Left colon (tissue), 2 donors: ENCODE measurements at regions not wholly inside any gene's neighbourhood (a gene's known extent, or its start where the extent isn't known, plus 50 kb on each side); places are given as distances from the start of the nearest gene placed in this dataset.
"Not testable (repeated sequence)": the region's sequence is repeated elsewhere in the genome, so short reads cannot be mapped to it uniquely, and the experiment has no call there.

Experiments
- ATAC-seq: fragments of 200-7000 bp; cut with Tn5 transposase; one replicate; pipeline ENCODE4 v1.9.1; 2020; ENCODE audit warnings: mild to moderate bottlenecking, moderate library complexity
- DNase-seq, 2 donors: peaks; one replicate each; pipeline ENCODE4 v3.0.0-alpha.2; 2020
- intact Hi-C, 2 donors: fragments of 100-400 bp; cut with DNase I in 1 of 2; cut with micrococcal nuclease in 1 of 2; formaldehyde crosslinking; loops; one replicate each; pipeline versions ENCODE4 v1.11.2 to v1.14.0; 2022; cut with DNase I, micrococcal nuclease
- donor health status: DM: no; HTN: no; CAD: no.
- donor health status: DM: yes; HTN: yes; CAD: no.

DNA sequence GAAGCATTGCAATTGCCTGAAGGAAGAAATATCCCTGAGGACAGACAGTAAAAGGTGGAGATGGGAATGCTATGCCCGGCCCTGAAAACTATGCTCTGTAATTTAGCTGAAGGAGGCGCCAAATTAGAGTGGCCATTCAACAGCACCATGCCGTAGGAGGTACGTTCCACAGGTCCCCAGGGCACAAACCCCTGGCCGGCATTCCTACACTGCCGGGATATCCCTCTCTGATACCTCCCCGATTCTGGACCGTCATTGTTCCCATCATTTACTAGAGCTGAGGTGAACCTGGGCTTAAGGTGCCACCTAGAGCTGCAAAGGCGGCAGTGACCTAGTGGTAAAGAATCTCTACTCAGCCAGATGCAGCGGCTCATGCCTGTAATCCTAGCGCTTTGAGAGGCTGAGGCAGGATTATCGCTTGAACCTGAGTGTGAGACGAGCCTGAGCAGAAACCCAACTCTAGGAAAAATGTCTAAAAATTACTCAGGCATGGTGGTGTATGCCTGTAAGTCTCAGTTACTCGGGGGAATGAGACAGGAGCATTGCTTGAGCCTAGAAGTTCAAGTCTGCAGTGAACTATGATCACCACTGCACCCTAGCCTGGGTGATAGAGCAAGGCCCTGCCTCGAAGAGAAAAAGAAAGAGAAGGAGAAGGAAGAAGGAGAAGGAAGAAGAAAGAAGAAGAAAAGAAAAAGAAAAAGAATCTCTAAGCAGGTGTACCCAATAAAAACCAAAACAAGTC, 53.0 kb upstream of the TNKS2 start:
- DNase-seq (peak in 1 of 2 donors; percentile 6), ATAC-seq (peak; percentile 56)
- intact Hi-C loops: no loop called here

DNA sequence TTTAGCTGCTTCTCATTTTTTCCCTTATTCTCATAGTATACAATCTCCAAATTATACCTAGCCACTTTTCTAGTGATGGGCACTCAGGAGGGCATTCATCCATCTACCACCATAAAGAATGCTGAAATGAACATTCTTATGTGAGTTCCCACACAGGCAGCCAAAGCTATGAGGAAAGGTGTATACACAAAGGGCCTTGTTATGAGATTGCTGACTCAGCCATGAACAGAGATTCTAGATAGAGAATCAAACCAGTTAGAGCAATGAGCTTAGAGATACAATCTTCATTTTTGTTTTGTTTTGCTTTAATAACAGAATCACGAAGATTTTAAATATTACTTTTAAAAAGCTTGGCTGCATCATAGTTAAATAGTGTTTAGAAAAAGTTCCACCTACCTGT, 54.8 kb upstream of the TNKS2 start:
- ATAC-seq: no peak
- intact Hi-C loops: no loop called here
- DNase-seq: no peak

DNA sequence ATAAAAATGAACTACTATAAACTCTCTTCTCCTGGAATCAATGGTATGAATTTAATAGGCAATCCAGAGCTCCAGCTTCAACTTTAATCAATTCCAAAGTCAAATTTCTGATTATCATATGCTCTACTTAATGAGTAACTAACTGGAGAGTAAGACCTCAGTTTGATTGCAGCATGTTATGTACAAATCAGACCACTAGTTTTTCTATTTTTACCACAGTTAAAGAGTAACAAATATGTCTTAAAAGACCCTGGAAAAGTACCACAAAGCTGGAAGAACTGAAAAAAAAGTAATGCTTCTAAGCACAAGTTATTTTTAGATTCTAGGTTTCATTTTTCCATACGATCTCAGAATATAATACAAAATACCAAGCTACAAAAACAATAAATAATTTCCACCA, 56.0 kb upstream of the TNKS2 start:
- no peak for ATAC-seq
- intact Hi-C loops: no loop called here
- no peak for DNase-seq

DNA sequence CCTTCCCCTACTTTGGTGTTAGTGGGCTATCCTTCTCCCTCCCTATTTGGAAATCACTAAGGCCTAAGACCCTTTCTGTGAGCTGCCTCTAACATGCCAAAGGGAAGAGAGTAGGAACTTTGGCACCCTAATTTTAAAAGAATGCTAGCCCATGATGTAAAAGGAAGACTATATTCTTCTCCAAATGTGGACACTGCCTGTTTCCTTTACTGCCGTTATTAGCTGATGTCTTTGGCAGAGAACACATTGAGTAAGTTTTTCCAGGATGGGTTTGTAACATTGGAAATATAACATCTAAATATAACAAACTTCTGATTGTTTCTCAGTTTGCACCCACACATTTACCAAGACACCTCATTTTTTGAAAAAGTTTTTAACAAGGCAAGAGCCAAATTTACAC, 56.9 kb upstream of the TNKS2 start:
- intact Hi-C loops: no loop called here
- DNase-seq: no peak
- no peak for ATAC-seq

DNA sequence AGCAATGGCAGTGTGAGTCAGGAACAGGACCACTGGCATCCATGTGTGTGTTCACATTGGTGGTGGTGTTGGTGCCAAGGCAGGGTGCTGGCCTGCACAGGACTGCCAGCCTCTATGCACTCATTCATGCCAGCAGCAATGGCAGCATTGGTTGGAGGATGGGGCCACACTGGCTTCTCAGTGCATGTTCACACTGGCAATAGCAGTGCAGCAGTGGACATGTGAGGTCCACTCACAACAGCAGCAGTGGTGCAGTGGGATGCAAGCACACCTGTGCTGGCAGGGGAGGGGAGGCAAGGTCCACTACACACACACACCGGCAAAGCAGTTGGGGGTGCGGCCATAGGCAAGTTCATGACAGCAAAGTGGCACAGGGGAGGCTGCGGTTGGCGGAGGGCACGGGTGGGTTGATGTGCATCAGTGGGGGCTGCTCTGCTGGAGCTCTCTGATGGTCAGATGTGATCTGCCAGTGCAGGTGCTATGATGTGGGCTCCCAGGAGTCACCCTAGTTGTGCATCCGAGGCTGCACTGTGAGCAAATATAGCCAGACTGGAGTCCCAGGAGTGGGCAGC, 57.8 kb upstream of the TNKS2 start:
- intact Hi-C loops: no loop called here
- no peak for DNase-seq
- ATAC-seq: no peak

DNA sequence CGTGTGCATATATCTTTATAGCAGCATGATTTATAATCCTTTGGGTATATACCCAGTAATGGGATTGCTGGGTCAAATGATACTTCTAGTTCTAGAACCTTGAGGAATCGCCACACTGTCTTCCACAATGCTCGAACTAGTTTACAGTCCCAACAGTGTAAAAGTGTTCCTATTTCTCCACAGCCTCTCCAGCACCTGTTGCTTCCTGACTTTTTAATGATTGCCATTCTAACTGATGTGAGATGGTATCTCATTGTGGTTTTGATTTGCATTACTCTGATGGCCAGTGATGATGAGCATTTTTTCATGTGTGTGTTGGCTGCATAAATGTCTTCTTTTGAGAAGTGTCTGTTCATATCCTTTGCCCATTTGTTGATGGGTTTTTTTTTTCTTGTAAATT, 66.0 kb upstream of the TNKS2 start:
- intact Hi-C loops, DNase-seq: not testable (repeated sequence)

DNA sequence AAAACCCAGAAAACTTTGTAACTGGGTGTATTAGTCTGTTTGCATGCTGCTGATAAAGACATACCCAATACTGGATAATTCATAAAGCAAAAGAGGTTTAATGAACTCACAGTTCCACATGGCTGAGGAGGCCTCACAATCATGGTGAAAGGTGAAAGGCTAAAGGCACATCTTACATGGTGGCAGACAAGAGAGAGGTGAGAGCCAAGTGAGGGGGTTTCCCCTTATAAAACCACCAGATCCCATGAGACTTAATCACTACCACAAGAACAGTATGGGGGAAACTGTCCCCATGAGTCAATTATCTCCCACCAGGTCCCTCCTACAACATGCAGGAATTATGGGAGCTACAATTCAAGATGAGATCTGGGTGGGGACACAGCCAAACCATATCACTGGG, 68.9 kb upstream of the TNKS2 start:
- ATAC-seq, intact Hi-C loops, DNase-seq: not testable (repeated sequence)

More for the DNA sequence above, 66.0 kb upstream of the TNKS2 start:
- ATAC-seq: not testable (repeated sequence)

DNA sequence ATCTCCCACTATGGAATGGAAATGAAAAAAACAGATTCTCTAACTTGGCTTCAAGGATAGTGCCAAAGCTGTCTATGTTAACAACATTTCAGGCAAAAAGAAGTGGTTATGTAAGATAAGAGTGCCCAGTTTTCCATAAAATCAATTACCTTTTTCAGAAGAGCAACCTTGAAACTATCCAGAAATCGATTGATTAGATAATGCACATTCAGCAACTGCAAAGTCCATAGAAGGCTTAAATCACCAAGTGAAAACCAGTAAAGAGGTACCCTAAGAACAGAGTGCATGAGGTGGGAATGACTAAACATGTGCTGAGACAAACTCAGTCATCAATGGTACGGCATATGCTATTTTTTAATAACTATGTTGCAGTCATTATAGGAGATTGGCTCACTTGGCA, 71.9 kb upstream of the TNKS2 start:
- ATAC-seq: no peak
- intact Hi-C loops: no loop called here

DNA sequence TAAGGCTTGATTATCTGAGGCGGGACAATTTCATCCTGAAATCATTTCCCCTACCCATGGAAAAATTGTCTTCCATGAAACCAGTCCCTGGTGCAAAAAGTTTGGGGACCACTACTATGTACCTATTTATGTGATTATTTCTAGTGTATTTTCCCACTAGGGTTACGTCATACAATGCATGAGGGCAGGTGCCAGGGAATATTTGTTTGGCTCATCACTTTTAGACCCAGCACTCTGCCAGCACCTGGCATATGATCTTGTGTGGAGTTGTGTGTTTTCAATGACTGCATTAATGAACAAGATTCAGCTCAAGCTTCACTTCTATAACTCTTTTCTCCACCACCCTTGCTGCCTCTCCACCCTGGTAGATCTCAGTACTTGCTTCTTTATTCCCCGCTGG, 73.3 kb upstream of the TNKS2 start:
- DNase-seq (no peak), ATAC-seq (no peak)
- intact Hi-C loops: no loop called here

More for the DNA sequence above, 71.9 kb upstream of the TNKS2 start:
- no peak for DNase-seq

DNA sequence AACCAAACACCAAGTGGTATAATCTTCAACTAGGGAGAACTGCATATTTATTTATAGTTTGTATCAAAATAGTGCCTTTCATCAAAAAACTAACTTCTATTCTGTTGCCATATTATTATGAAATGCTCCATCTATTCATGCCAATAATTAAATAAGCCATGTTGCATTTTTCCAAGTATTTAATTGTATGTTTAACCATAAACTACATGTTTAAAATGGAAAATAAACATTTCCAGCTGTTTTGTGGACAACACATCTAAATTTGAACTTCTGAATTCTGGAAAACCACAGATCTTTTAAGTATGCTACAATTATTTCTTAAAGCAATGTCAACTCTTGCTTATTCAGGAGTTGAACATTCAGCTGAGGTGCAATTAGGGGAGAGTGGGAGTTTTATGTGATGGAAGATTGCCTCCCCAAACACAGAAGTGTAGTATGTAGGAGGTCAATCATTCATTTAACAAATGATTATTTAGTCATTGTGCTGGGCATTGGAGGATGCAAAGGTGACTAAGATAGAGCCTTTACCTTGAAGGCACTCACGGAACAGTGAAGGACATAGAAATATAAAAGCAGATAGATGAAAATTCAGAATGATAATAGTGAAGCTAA, 80.7 kb upstream of the PPP1R3C start:
- ATAC-seq (no peak), DNase-seq (no peak)
- intact Hi-C loops: no loop called here

DNA sequence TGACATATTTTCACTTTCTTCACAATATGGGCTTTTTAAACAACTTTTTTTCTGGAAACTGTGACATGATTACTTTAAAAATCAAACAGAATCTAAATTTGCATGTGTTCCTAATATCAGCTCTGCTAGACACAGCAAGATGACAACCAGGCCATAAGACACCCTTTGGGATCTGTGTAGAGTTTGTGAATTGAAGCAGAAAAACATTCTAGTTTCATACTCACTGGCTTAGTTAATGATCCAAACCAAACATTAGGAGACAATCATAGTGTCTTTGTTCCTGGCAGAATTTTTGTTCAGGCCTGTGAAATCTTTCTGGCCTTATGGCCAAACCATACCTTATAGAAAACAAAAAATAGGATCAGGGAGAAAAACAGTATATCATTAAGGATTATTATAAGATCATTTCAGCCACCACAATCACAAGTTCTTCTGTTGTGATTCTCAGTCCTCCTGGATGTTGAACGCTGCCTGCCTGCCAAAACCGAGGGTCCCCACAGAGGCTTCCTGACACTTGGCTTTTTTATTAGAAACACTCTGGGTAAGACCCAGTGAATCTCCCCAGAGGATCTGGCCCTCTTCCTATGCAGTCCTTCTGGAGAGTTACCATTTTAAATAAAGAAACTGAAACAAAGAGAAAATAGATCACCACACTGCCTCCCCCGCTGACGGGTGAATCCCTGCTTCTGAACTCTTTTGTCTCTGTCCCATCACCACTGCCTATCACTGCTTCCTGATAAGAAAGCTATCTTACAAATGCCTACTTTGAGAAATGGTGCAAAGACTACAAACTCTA, 79.2 kb upstream of the PPP1R3C start:
- DNase-seq: no peak
- no peak for ATAC-seq
- intact Hi-C loops: no loop called here

DNA sequence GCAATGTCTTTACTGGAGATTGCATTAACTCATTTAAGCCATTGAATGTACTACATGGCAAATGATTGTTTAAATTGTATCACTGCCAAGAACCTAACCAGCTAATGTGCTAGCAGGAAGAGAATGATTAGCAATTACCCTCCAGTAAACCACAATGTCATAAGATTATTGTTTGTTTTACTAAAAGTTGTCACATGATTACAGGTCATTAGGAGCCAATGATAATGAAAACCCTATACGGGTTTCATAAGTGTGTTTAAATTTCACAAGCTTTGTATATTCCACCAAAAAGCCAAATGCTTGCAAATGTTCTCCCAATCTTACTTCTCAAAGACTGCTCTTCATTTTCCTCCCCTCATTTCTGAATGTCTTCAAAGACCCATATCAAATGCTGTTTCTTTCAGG, 76.5 kb upstream of the PPP1R3C start:
- ATAC-seq (no peak), DNase-seq (no peak)
- intact Hi-C loops: no loop called here

DNA sequence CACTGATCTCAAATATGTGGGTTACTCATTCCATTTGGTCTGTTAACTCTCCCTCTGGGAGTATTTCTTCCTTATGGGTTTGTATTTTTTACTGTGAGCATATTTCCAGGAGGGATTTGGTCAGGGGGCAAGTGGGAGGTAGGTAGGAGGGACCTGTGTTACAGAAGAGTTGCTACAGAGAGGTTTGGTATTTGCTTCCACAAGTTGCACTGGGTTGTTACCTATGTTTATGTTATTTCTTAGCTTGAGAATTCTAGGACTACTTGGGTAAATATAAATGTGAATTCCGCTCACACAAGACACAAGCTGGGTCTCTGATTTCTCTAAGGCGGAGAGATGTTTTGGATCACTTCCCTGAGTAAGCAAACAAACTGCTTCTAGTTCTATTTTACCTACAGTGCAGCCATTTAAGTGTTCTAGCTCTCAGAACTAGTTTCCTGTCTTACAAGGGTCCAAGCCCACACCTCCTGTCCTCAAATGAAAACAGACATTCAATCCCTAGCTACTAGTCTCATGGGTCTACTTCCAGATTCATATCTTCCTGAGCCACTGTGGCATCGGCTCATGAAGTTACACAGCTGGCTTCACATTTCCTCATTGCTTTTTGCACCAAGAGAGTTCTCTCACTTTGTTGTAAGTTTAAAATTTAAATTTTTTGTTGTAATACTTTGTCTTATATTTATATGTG, 75.4 kb upstream of the PPP1R3C start:
- ATAC-seq: no peak
- intact Hi-C loops: no loop called here
- no peak for DNase-seq

DNA sequence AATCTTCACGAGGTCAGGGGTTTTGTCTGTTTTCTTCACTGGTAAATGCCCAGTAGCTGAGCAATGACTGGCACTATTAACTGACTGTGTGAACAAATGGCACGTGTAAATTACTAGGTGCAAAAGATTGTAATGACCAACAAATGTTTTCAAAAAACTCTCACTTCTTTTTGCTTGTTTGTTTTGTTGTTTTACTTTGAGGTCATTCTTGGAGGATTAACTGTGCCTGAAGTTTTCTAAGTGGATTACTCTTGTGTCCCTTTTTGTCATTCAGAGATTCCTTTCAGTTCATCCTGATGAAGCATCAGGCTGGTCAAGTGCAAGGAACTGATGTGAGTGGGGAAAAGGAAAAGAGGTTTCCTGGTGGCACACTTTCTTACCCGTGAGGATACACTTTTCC, 74.4 kb upstream of the PPP1R3C start:
- intact Hi-C loops: no loop called here
- ATAC-seq (no peak), DNase-seq (no peak)

DNA sequence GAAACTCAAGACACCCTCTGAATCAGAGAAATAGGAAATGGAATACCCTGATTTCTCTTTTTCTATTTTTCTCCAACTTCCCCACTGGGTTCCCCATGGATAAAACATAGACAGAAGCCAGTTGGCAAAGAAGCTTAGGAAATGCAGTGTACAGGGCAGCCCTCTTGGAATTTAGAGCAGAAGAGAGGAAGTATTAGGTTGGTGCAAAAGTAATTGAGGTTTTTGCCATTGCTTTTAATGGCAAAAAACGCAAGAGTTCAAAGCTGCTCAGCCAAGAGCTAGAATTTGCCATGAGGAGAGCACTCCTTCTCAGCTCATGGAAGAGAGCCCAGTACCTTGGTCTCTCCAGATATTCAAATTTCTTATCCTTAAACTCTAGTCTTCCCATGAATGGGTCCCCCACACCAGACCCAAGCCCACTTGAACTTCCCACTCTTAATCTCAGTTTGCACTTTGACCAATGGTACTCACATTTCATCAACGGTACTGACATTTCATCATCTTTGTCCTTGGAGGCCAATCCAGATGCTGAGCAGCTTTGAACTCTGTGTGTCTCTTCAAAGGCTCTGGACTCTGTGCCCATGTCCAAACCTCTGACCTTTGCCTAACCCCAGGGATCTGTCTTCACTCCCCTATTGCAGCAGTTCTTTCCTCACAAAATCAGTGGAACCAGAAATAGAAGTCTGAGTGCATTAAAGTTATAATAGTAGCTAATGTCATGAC, 73.2 kb upstream of the PPP1R3C start:
- DNase-seq (no peak), ATAC-seq (no peak)
- intact Hi-C loops: no loop called here

DNA sequence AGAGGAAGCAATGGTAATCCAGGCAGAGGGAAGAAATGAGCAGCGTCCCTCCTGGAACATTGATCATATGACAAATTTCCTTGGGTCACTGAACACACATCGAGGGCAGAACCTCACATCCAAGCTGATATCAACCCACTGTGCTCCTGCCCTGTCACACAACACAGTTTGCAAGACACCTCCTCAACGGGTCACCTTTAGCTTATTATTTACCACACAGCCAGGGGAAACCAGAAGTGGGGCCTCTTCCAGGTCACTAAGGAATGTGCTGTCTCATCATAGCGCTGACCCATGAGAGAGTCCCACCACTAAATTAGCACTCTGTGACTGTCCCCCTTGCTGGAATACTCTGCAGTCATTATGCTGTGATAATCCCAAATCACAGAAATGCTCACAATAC, 69.7 kb upstream of the PPP1R3C start:
- intact Hi-C loops: no loop called here
- ATAC-seq (no peak), DNase-seq (no peak)

DNA sequence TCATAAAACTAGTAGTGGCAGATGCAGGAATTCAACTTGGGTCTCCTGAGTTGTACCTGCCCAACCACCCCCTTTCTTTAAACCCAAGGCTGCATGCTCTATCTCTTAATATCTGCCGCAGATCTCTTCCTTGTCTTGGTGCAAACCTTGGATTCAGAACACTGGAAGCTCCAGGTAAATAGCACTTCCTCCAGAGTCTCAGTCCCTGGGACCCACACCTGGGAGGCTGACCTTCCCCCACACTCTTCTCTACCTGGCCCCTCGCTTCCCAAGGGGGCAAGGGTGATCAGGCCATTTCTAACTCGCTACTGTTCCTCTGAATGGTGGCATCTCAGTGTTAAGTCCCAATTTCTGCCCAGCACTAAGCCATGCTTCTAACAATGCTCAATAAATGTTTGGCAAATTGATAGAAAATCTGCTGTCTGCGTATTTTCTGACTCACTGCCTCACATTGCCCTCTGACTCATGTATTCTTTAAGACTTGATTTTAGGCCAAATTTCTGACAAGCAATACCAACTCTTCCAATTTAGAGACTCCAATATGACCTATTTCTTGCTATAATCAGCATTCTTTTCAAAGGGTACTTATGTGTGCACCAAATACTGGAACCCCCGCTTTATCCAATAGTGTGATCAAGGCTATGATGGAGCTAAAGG, 68.0 kb upstream of the PPP1R3C start:
- intact Hi-C loops: no loop called here
- no peak for DNase-seq

DNA sequence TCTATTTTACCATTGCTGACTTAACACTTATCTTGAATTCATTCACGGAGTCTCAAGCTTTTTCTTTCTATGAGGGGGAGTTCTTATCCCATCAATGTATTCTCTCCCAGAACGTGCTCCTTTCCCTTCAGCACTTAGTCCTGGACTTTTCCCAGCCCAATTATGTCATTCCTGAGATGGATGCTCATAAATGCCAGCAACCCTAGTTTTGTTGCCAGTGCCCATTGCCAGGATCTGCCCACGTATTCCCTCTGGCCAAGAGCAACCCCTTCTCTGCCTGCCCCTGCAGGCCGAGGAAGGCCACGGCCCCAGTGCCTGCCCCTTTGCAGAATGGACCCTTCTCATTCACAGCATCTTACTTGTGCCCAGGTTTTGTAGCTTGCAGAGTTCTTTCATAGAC, 67.4 kb upstream of the PPP1R3C start:
- intact Hi-C loops: no loop called here
- DNase-seq: no peak
- no peak for ATAC-seq

More for the DNA sequence above, 68.0 kb upstream of the PPP1R3C start:
- ATAC-seq: no peak
